Ishikawa (cell line): ENCODE measurements at regions not wholly inside any gene's neighbourhood (a gene's known extent, or its start where the extent isn't known, plus 50 kb on each side); places are given as distances from the start of the nearest gene placed in this dataset.

Experiments used
- CEBPB ChIP-seq: IDR thresholded peaks from 2 replicates; pipeline ENCODE4 v1.6.1; 2012
- CREB1 ChIP-seq: IDR thresholded peaks from 2 replicates; pipeline ENCODE4 v1.6.1; 2012; ENCODE audit warnings: low read depth
- EGR1 ChIP-seq: IDR thresholded peaks from 2 replicates; pipeline ENCODE4 v1.6.1; 2012
- EP300 ChIP-seq: IDR thresholded peaks from 2 replicates; pipeline ENCODE4 v1.6.1; 2012; ENCODE audit warnings: borderline replicate concordance
- FOXM1 ChIP-seq: IDR thresholded peaks from 2 replicates; pipeline ENCODE4 v1.6.1; 2012; ENCODE audit warnings: low read depth, borderline replicate concordance
- MAX ChIP-seq: IDR thresholded peaks from 2 replicates; pipeline ENCODE4 v1.6.1; 2012
- NFIC ChIP-seq: IDR thresholded peaks from 2 replicates; pipeline ENCODE4 v1.6.1; 2012
- RAD21 ChIP-seq: IDR thresholded peaks from 2 replicates; pipeline ENCODE4 v1.6.1; 2012; ENCODE audit warnings: low read depth
- TAF1 ChIP-seq: IDR thresholded peaks from 2 replicates; pipeline ENCODE4 v1.6.1; 2012; ENCODE audit warnings: low read depth, mild to moderate bottlenecking
- TCF12 ChIP-seq: IDR thresholded peaks from 2 replicates; pipeline ENCODE4 v1.6.1; 2012; ENCODE audit warnings: low read depth
- TEAD4 ChIP-seq: IDR thresholded peaks from 2 replicates; pipeline ENCODE4 v1.6.1; 2012
- YY1 ChIP-seq: IDR thresholded peaks from 2 replicates; pipeline ENCODE4 v1.6.1; 2012; ENCODE audit warnings: low read depth
- ZBTB7A ChIP-seq: IDR thresholded peaks from 2 replicates; pipeline ENCODE4 v1.6.1; 2012; ENCODE audit warnings: low read depth
- TF ChIP-seq, protein P1 (sequence below): IDR thresholded peaks from 2 replicates; pipeline ENCODE4 v1.6.1; 2012; ENCODE audit warnings: low read depth, mild to moderate bottlenecking
- TF ChIP-seq, protein P2 (sequence below): IDR thresholded peaks from 2 replicates; pipeline ENCODE4 v1.6.1; 2012

GRCh38 chr14:49946320-49947141 lies 53.6 kb downstream of the ARF6 start:
- TF ChIP-seq TEAD4 (peak; percentile 70), EP300 (peak; percentile 75), NFIC (peak; percentile 57), ZBTB7A (no peak), YY1 (no peak), MAX (0 out of 2 replicates have a peak, but pooled peaks have one; percentile 37), EGR1 (no peak), RAD21 (no peak), CREB1 (no peak), TCF12 (peak; percentile 75), FOXM1 (peak; percentile 62; the same call in 1 of the 2 replicates), TAF1 (no peak), CEBPB (peak; percentile 25; the same call in 1 of the 2 replicates)
- TF ChIP-seq, protein P1, sequence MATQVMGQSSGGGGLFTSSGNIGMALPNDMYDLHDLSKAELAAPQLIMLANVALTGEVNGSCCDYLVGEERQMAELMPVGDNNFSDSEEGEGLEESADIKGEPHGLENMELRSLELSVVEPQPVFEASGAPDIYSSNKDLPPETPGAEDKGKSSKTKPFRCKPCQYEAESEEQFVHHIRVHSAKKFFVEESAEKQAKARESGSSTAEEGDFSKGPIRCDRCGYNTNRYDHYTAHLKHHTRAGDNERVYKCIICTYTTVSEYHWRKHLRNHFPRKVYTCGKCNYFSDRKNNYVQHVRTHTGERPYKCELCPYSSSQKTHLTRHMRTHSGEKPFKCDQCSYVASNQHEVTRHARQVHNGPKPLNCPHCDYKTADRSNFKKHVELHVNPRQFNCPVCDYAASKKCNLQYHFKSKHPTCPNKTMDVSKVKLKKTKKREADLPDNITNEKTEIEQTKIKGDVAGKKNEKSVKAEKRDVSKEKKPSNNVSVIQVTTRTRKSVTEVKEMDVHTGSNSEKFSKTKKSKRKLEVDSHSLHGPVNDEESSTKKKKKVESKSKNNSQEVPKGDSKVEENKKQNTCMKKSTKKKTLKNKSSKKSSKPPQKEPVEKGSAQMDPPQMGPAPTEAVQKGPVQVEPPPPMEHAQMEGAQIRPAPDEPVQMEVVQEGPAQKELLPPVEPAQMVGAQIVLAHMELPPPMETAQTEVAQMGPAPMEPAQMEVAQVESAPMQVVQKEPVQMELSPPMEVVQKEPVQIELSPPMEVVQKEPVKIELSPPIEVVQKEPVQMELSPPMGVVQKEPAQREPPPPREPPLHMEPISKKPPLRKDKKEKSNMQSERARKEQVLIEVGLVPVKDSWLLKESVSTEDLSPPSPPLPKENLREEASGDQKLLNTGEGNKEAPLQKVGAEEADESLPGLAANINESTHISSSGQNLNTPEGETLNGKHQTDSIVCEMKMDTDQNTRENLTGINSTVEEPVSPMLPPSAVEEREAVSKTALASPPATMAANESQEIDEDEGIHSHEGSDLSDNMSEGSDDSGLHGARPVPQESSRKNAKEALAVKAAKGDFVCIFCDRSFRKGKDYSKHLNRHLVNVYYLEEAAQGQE: no peak
- TF ChIP-seq, protein P2, sequence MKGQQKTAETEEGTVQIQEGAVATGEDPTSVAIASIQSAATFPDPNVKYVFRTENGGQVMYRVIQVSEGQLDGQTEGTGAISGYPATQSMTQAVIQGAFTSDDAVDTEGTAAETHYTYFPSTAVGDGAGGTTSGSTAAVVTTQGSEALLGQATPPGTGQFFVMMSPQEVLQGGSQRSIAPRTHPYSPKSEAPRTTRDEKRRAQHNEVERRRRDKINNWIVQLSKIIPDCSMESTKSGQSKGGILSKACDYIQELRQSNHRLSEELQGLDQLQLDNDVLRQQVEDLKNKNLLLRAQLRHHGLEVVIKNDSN: no peak

DNA sequence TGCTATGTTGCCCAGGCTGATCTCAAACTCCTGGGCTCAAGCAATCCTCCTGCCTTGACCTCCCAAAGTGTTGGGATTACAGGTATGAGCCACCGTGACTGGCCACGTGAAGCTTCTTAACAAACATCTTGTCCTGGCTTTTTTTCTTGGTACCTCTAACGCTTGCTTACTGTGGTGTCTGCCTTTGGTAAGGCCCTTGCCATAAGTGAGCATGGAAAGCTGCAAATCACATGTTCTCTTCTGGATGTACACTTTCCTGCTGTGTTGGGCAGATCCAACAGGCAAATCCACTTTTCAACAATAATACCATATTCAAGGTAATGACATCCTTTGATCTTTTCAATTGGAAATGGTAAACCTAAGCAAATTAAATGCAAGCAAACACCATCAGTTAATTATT lies 54.6 kb downstream of the ARF6 start:
- no peak for TF ChIP-seq ZBTB7A
- no peak for TF ChIP-seq TAF1
- TF ChIP-seq EGR1: no peak
- no peak for TF ChIP-seq CEBPB
- no peak for TF ChIP-seq MAX
- no peak for TF ChIP-seq TCF12
- TF ChIP-seq NFIC: no peak
- no peak for TF ChIP-seq CREB1
- TF ChIP-seq FOXM1: no peak
- no peak for TF ChIP-seq EP300
- TF ChIP-seq TEAD4: no peak
- TF ChIP-seq, protein P2: no peak
- TF ChIP-seq YY1: no peak
- TF ChIP-seq RAD21: no peak
- TF ChIP-seq, protein P1: no peak

GRCh38 chr14:49950275-49951228 lies 57.7 kb downstream of the ARF6 start:
- TF ChIP-seq NFIC: peak; percentile 87
- no peak for TF ChIP-seq EP300

- TF ChIP-seq NFIC (no peak), CREB1 (no peak), EP300 (no peak), ZBTB7A (no peak), FOXM1 (no peak), TEAD4 (no peak), MAX (no peak), TAF1 (no peak), RAD21 (no peak), EGR1 (no peak), YY1 (no peak), CEBPB (no peak), TCF12 (no peak)
- TF ChIP-seq, protein P2: no peak
- TF ChIP-seq, protein P1: no peak
These were observed 58.3 kb downstream of the ARF6 start for GRCh38 chr14:49951229-49951607.
